PC-9 (cell line): ENCODE measurements at regions not wholly inside any gene's neighbourhood (a gene's known extent, or its start where the extent isn't known, plus 50 kb on each side); places are given as distances from the start of the nearest gene placed in this dataset.

ENCODE experiments used
- BruUV-seq: library from RNA; stranded (reverse); fragments of 400-500 nt; replicated peaks from 2 replicates; lab custom pipeline; 2021; lab: Mats Ljungman, UMichigan
- CTCF ChIA-PET: fragments of 300-600 bp; sonication (Branson Sonifier 250); formaldehyde crosslinking; loops from one replicate; lab custom pipeline; 2022; ENCODE audit warnings: antibody characterized with exemption; lab: Charles Lee
- POLR2A ChIA-PET: fragments of 300-600 bp; sonication (Branson Sonifier 250); formaldehyde crosslinking; loops from one replicate; lab custom pipeline; 2022; ENCODE audit warnings: antibody characterized with exemption; ENCODE audit not compliant: unreplicated experiment; lab: Charles Lee
- DNase-seq, 2 experiments: peaks; one replicate each; pipeline versions ENCODE4 v3.0.0 to v3.0.0-alpha.2; 2015 to 2022; ENCODE audit warnings: mixed read lengths in 1 of 2
- H2AFZ ChIP-seq: fragments of 200-600 bp; sonication (generic); 2 replicates; pipeline ENCODE4 v1.8.1; 2017; ENCODE audit warnings: antibody characterized with exemption
- H3F3A ChIP-seq: fragments of 200-600 bp; sonication (generic); 2 replicates; pipeline ENCODE4 v1.8.1; 2017; ENCODE audit warnings: antibody characterized with exemption, mild to moderate bottlenecking, low read depth; ENCODE audit not compliant: insufficient read depth
- H3K27ac ChIP-seq: fragments of 200-600 bp; sonication (generic); 2 replicates; pipeline ENCODE4 v1.6.1; 2016; ENCODE audit warnings: mixed run types
- H3K27me3 ChIP-seq: fragments of 200-600 bp; sonication (generic); 2 replicates; pipeline ENCODE4 v1.6.1; 2016; ENCODE audit warnings: low read depth, mixed run types; ENCODE audit not compliant: insufficient read depth
- H3K36me3 ChIP-seq: fragments of 200-600 bp; sonication (generic); 2 replicates; pipeline ENCODE4 v1.6.1; 2016; ENCODE audit warnings: low read depth, mixed run types
- H3K4me1 ChIP-seq: fragments of 200-600 bp; sonication (generic); replicated peaks from 2 replicates; pipeline ENCODE4 v1.6.1; 2016; ENCODE audit warnings: mixed run types; ENCODE audit not compliant: insufficient read depth
- H3K4me2 ChIP-seq: fragments of 200-600 bp; sonication (generic); 2 replicates; pipeline ENCODE4 v1.6.1; 2017; ENCODE audit warnings: mixed run types
- H3K4me3 ChIP-seq: fragments of 200-600 bp; sonication (generic); 2 replicates; pipeline ENCODE4 v1.6.1; 2016; ENCODE audit warnings: mixed run types
- H3K79me2 ChIP-seq: fragments of 200-600 bp; sonication (generic); 2 replicates; pipeline ENCODE4 v1.6.1; 2017; ENCODE audit warnings: low read depth, mixed run types
- H3K9me2 ChIP-seq: fragments of 200-600 bp; sonication (generic); 2 replicates; pipeline ENCODE4 v1.8.1; 2017; ENCODE audit warnings: mild to moderate bottlenecking; ENCODE audit not compliant: insufficient read depth
- H3K9me3 ChIP-seq: fragments of 200-600 bp; sonication (generic); 2 replicates; pipeline ENCODE4 v1.8.1; 2016; ENCODE audit warnings: low read depth; ENCODE audit not compliant: insufficient read depth
- H4K20me1 ChIP-seq: fragments of 200-600 bp; sonication (generic); 2 replicates; pipeline ENCODE4 v1.8.1; 2017; ENCODE audit not compliant: insufficient read depth
- EZH2 ChIP-seq: fragments of 200-600 bp; sonication (generic); IDR thresholded peaks from 2 replicates; pipeline ENCODE4 v1.8.0; 2017; ENCODE audit warnings: antibody characterized with exemption, low read depth
- intact Hi-C: fragments of 100-400 bp; cut with micrococcal nuclease; formaldehyde crosslinking; loops from one replicate; pipeline ENCODE4 v1.10.0; 2022; ENCODE audit not compliant: unreplicated experiment
- TF ChIP-seq, protein P1 (sequence below): fragments of 200-600 bp; sonication (generic); conservative IDR thresholded peaks from 2 replicates; pipeline ENCODE4 v1.6.1; 2017; ENCODE audit warnings: mixed run types, antibody characterized with exemption, mild to moderate bottlenecking, moderate library complexity

DNA sequence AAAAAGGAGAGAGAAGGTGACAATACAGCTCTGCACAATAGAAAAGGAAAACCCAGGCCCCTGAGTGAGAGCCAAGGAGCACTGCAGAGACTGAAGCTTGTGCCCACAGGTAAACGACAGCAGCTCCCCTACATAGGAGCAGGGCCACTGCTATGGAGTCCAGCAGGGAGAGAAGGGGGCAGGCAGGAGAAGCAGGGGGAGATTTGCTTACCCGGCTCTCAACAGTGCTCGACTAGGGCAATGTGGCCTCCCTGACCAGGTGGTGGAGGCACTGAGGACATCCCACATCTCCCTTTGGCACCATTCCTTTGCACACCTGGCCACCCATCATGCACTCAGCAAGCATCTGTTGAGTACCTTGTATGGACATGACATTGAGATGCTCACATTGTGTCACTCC, 153.0 kb downstream of the EVX1 start:
- no peaks in the 10 kb centered on the region for H3K9me2 ChIP-seq
- ChIA-PET CTCF (no interaction called here), POLR2A (no interaction called here)
- H3K27ac ChIP-seq = no peak overlapping the region
- H3K4me3 ChIP-seq = no peak overlapping the region
- H2AFZ ChIP-seq = no peak overlapping the region
- no peaks in the 10 kb centered on the region for H3K36me3 ChIP-seq
- DNase-seq = no peak
- H3K27me3 ChIP-seq = no peaks in the 10 kb centered on the region; the same call in 1 of the 2 replicates
- H3K4me1 ChIP-seq = no peaks in the 10 kb centered on the region
- no peak overlapping the region for H3K4me2 ChIP-seq
- intact Hi-C loops = no loop called here
- no peaks in the 10 kb centered on the region for H3K9me3 ChIP-seq
- H3F3A ChIP-seq = no peaks in the 10 kb centered on the region
- no peaks in the 10 kb centered on the region for H3K79me2 ChIP-seq
- TF ChIP-seq EZH2 = no peak
- TF ChIP-seq, protein P1, sequence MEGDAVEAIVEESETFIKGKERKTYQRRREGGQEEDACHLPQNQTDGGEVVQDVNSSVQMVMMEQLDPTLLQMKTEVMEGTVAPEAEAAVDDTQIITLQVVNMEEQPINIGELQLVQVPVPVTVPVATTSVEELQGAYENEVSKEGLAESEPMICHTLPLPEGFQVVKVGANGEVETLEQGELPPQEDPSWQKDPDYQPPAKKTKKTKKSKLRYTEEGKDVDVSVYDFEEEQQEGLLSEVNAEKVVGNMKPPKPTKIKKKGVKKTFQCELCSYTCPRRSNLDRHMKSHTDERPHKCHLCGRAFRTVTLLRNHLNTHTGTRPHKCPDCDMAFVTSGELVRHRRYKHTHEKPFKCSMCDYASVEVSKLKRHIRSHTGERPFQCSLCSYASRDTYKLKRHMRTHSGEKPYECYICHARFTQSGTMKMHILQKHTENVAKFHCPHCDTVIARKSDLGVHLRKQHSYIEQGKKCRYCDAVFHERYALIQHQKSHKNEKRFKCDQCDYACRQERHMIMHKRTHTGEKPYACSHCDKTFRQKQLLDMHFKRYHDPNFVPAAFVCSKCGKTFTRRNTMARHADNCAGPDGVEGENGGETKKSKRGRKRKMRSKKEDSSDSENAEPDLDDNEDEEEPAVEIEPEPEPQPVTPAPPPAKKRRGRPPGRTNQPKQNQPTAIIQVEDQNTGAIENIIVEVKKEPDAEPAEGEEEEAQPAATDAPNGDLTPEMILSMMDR = no peak
- no peaks in the 10 kb centered on the region for H4K20me1 ChIP-seq
- BruUV-seq = no TSS peak

- DNase-seq = no peak
- CTCF ChIA-PET = interaction anchor here (1.3 kb wide), 1 partner anchor 201 kb away, joined by 4 read pairs; no protein-coding TSS in a partner anchor
These were observed 154.9 kb downstream of the EVX1 start for GRCh38 chr7:27397503-27397902.

DNA sequence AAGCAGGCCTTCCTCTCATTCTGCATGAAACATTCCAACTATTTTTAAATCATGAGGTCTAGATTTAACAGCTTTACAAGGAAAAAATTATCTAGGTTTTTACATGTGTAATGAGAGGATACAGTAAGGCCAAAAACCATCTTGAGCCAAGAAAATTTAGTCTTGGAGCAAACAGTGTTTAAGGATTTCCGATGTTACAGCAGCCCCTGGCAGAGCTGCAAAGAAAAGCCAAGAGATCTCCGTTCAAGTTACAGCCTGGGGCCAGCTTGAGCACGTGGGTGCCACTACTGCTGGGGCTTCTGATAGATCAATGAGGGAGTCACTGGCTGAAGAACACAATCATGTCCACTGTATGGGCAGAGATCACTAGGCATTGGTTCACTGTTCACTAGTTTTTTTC, 156.2 kb downstream of the EVX1 start:
- no peaks in the 10 kb centered on the region for H3K4me1 ChIP-seq
- H3K4me3 ChIP-seq = no peak overlapping the region
- intact Hi-C loops = no loop called here
- no peak overlapping the region for H2AFZ ChIP-seq
- POLR2A ChIA-PET = no interaction called here
- H3F3A ChIP-seq = no peaks in the 10 kb centered on the region
- no peaks in the 10 kb centered on the region for H3K36me3 ChIP-seq
- no peak for TF ChIP-seq EZH2
- TF ChIP-seq, protein P1 = no peak
- no TSS peak for BruUV-seq
- H3K27ac ChIP-seq = no peak overlapping the region
- no peaks in the 10 kb centered on the region for H4K20me1 ChIP-seq
- no peak for DNase-seq
- no peaks in the 10 kb centered on the region for H3K9me3 ChIP-seq
- CTCF ChIA-PET = no interaction called here
- no peaks in the 10 kb centered on the region for H3K9me2 ChIP-seq
- H3K4me2 ChIP-seq = no peak overlapping the region
- H3K27me3 ChIP-seq = no peaks in the 10 kb centered on the region; the same call in 1 of the 2 replicates
- H3K79me2 ChIP-seq = no peaks in the 10 kb centered on the region

More at GRCh38 chr7:27397503-27397902, 154.9 kb downstream of the EVX1 start:
- no peaks in the 10 kb centered on the region for H3K9me2 ChIP-seq
- H3K79me2 ChIP-seq = no peaks in the 10 kb centered on the region
- H2AFZ ChIP-seq = no peak overlapping the region
- H3K4me1 ChIP-seq = no peaks in the 10 kb centered on the region
- H3F3A ChIP-seq = no peaks in the 10 kb centered on the region
- no peak overlapping the region for H3K4me2 ChIP-seq
- H3K9me3 ChIP-seq = no peaks in the 10 kb centered on the region
- no peak overlapping the region for H3K4me3 ChIP-seq
- H3K27ac ChIP-seq = no peak overlapping the region
- no peaks in the 10 kb centered on the region for H4K20me1 ChIP-seq
- no peaks in the 10 kb centered on the region; the same call in 1 of the 2 replicates for H3K27me3 ChIP-seq
- H3K36me3 ChIP-seq = no peaks in the 10 kb centered on the region
- intact Hi-C loops = no loop called here
- BruUV-seq = no TSS peak
- TF ChIP-seq EZH2 = no peak
- TF ChIP-seq, protein P1 = no peak
- POLR2A ChIA-PET = no interaction called here
